Mesendoderm (in vitro differentiated cells): ENCODE measurements at regions not wholly inside any gene's neighbourhood (a gene's known extent, or its start where the extent isn't known, plus 50 kb on each side); places are given as distances from the start of the nearest gene placed in this dataset.

Source experiments
- DNase-seq: peaks from one replicate; pipeline ENCODE4 v3.0.0; 2013
- H2AK5ac ChIP-seq: 2 replicates; pipeline ENCODE4 v1.6.1; 2013; ENCODE audit warnings: low read length, inconsistent platforms
- H2BK120ac ChIP-seq: 2 replicates; pipeline ENCODE4 v1.6.1; 2013; ENCODE audit warnings: low read depth, mild to moderate bottlenecking, low read length, moderate library complexity, mixed read lengths
- H2BK15ac ChIP-seq: replicated peaks from 2 replicates; pipeline ENCODE4 v1.6.1; 2013; ENCODE audit warnings: low read depth, mild to moderate bottlenecking, moderate library complexity
- H2BK5ac ChIP-seq: 2 replicates; pipeline ENCODE4 v1.6.1; 2013; ENCODE audit warnings: low read length, inconsistent platforms
- H3K18ac ChIP-seq: 2 replicates; pipeline ENCODE4 v1.6.1; 2013; ENCODE audit warnings: mild to moderate bottlenecking, low read length, mixed read lengths
- H3K23ac ChIP-seq: one replicate; pipeline ENCODE4 v1.6.1; 2013; ENCODE audit warnings: low read length
- H3K27ac ChIP-seq: 2 replicates; pipeline ENCODE4 v1.5.1; 2013; ENCODE audit warnings: low read depth, mild to moderate bottlenecking, inconsistent platforms, low read length, moderate library complexity
- H3K27me3 ChIP-seq: 2 replicates; pipeline ENCODE4 v1.6.1; 2013; ENCODE audit warnings: low read length, control low read depth, mild to moderate bottlenecking, inconsistent platforms; ENCODE audit not compliant: insufficient read depth, poor library complexity
- H3K36me3 ChIP-seq: 2 replicates; pipeline ENCODE4 v1.6.1; 2013; ENCODE audit warnings: low read length, inconsistent platforms; ENCODE audit not compliant: control insufficient read depth, insufficient read depth
- H3K4ac ChIP-seq: one replicate; pipeline ENCODE4 v1.6.1; 2013; ENCODE audit warnings: low read depth, mild to moderate bottlenecking, low read length, moderate library complexity
- H3K4me1 ChIP-seq: 2 replicates; pipeline ENCODE4 v1.6.1; 2013; ENCODE audit warnings: low read depth, low read length, inconsistent platforms; ENCODE audit not compliant: control insufficient read depth
- H3K4me2 ChIP-seq: 2 replicates; pipeline ENCODE4 v1.6.1; 2013; ENCODE audit warnings: low read length
- H3K4me3 ChIP-seq: 2 replicates; pipeline ENCODE4 v1.5.1; 2013; ENCODE audit warnings: mild to moderate bottlenecking, low read length
- H3K56ac ChIP-seq: one replicate; pipeline ENCODE4 v1.6.1; 2013; ENCODE audit warnings: low read length
- H3K79me1 ChIP-seq: 2 replicates; pipeline ENCODE4 v1.6.1; 2013; ENCODE audit warnings: low read length, inconsistent platforms
- H3K79me2 ChIP-seq: 2 replicates; pipeline ENCODE4 v1.6.1; 2013; ENCODE audit warnings: mild to moderate bottlenecking, low read length; ENCODE audit not compliant: control insufficient read depth, insufficient read depth
- H3K9ac ChIP-seq: 2 replicates; pipeline ENCODE4 v1.6.1; 2013; ENCODE audit warnings: low read length, inconsistent platforms
- H4K5ac ChIP-seq: one replicate; pipeline ENCODE4 v1.6.1; 2013; ENCODE audit warnings: low read length
- H4K8ac ChIP-seq: one replicate; pipeline ENCODE4 v1.6.1; 2013; ENCODE audit warnings: low read depth, mild to moderate bottlenecking, control low read depth, low read length, moderate library complexity
- WGBS: extraction: QIAGEN DNeasy Blood & Tissue Kit; methylation state at CpG from one replicate; pipeline ENCODE4 v1.1.7; 2013; ENCODE audit warnings: low lambda C conversion rate, missing lambda C conversion rate; ENCODE audit not compliant: insufficient coverage; ENCODE audit errors: extremely low coverage; 5-methylcytosine and 5-hydroxymethylcytosine counted together

DNA sequence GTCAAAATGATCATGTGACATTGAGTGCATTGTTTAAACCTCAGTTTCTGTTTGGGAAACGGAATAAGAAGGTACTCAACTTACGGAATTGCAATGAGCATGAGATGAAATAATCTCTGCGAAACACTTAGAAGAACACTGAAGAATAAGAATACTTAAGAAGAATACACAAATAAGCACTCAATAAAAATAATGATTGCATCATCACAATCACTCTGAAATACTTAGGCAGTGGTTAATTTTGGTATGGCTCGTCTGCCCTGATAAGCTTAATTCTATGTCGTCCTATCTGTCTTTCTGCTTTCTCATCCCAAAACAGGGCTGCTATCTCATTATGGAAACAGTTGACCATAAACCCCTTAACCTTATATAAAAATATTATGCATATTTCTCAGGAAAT, 823.6 kb downstream of the DIAPH3 start:
- Histone ChIP-seq H2BK15ac (no peak overlapping the region), H2BK120ac (no peak overlapping the region), H2AK5ac (no peak overlapping the region), H3K27ac (no peak overlapping the region), H3K36me3 (no peaks in the 10 kb centered on the region), H3K4me1 (no peaks in the 10 kb centered on the region), H4K5ac (no peak overlapping the region), H4K8ac (no peak overlapping the region), H3K18ac (no peak overlapping the region), H2BK5ac (no peak overlapping the region), H3K56ac (no peak overlapping the region), H3K4me2 (no peak overlapping the region), H3K23ac (no peak overlapping the region), H3K27me3 (no peaks in the 10 kb centered on the region), H3K4me3 (no peak overlapping the region), H3K9ac (no peak overlapping the region), H3K4ac (no peak overlapping the region), H3K79me1 (no peaks in the 10 kb centered on the region), H3K79me2 (no peaks in the 10 kb centered on the region)
- no CpG with 5 or more reads among the region's 5 CpGs for WGBS
- no peak for DNase-seq

DNA sequence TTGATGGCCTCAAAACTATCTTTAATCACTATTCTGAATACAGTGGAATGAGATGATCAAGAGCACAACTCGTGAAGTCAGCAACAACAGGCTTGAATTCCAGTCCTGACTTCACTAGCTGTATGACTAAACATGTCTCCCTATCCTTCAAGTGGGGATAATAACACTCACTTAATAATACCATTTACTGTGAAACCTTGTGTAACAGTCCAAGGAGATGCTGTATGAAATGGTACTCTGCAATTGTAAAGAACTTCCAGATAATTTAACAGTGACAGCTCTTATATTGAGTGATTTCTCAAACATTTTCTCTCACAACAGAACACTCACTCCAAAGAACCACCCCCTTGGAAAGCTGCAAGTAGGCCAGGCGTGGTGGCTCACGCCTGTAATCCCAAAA, 823.1 kb downstream of the DIAPH3 start:
- Histone ChIP-seq H3K79me1 (no peaks in the 10 kb centered on the region), H3K4me3 (no peak overlapping the region), H2BK5ac (no peak overlapping the region), H3K23ac (no peak overlapping the region), H3K4me1 (no peaks in the 10 kb centered on the region), H3K4me2 (no peak overlapping the region), H3K27ac (no peak overlapping the region), H2BK120ac (no peak overlapping the region), H2AK5ac (no peak overlapping the region), H3K18ac (no peak overlapping the region), H3K9ac (no peak overlapping the region), H3K4ac (no peak overlapping the region), H4K5ac (no peak overlapping the region), H3K79me2 (no peaks in the 10 kb centered on the region), H3K27me3 (no peaks in the 10 kb centered on the region), H3K36me3 (no peaks in the 10 kb centered on the region), H3K56ac (no peak overlapping the region), H2BK15ac (no peak overlapping the region), H4K8ac (no peak overlapping the region)
- WGBS: no CpG with 5 or more reads among the region's 3 CpGs
- no peak for DNase-seq

DNA sequence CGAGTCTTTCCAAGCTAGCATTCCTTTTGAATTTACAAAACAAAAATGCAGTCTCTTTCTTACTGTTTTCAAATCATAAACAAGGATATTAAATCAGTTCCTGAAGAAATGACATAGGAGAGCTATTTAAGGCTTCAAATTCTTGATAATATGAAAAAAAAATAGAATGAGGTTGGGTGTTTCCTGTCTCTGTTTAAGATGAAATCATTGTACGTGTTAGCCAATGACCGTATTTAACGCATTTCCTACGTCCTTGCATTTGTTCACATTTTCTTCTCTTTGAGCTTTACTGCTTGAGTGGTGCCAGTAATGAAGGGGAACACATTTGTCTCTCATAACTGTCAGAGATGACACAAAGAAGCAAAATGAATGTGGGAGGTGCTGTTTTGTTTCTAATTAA, 821.3 kb downstream of the DIAPH3 start:
- Histone ChIP-seq H3K4me1 (no peaks in the 10 kb centered on the region), H3K27ac (no peak overlapping the region), H3K56ac (no peak overlapping the region), H4K5ac (no peak overlapping the region), H3K4ac (no peak overlapping the region), H3K79me2 (no peaks in the 10 kb centered on the region), H3K79me1 (no peaks in the 10 kb centered on the region), H3K4me2 (no peak overlapping the region), H3K36me3 (no peaks in the 10 kb centered on the region), H4K8ac (no peak overlapping the region), H3K9ac (no peak overlapping the region), H2AK5ac (no peak overlapping the region), H3K4me3 (no peak overlapping the region), H2BK120ac (no peak overlapping the region), H2BK5ac (no peak overlapping the region), H2BK15ac (no peak overlapping the region), H3K27me3 (no peaks in the 10 kb centered on the region), H3K23ac (no peak overlapping the region), H3K18ac (no peak overlapping the region)
- no peak for DNase-seq
- WGBS: no CpG with 5 or more reads among the region's 5 CpGs

DNA sequence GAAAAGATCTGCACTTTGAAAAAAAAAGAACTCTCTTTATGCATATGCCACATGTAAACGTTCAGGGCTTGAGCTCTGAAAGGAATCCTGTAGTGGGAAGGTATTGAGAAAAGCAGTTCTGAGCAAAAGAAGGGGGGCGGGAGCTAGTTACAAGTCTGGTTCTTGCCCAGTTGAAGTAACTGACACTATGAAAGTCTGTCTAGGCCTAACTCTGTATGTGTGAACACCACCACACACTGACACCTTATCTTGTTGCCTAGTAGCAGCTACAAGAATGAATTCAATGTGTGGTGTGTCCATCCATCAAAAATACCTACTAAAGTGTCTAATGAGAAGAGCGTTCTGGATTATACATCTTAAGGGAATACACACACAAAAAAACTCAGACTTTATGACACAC, 820.6 kb downstream of the DIAPH3 start:
- H2BK120ac ChIP-seq: no peak overlapping the region
- no CpG with 5 or more reads among the region's 3 CpGs for WGBS

DNA sequence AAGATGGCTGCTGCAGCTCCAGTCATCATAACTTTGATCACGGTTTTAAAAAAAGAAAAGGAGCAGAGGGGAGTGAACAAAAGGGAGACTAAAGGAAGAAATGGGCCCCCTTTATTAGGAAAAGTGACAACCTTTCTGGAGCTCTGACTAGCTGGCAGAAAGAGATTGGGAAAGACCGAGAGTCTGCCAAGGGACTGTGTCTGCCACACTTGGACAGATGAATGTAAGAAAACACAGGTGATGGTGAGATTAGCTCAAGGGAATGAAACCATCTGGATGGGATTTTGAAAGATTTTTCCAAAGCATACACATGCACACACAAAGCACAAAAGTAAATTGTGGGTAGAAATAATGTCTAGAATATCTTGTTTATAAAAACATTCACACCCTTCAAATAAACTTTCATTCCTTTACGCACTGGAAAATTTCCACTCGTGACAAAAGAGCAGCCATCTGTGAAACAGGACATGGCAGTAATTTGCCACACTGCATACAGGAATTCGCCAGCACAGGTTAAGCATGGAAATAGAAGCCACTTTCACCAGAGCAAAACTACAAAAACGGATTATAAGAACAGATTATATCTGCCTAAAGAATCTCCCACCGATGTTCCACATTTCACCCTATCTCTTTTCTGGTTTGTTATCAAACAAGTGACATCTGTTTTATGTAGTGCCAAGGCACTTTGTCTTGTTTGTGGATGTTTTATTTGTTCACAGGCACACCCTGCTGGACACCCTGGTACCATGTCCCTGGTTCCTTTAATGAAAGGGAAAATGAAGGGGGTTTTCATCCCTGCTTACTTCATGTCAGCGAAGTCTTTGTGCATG, 819.5 kb downstream of the DIAPH3 start:
- Histone ChIP-seq H2BK15ac (no peak overlapping the region), H4K5ac (no peak overlapping the region), H2AK5ac (no peak overlapping the region), H3K9ac (no peak overlapping the region), H3K4me2 (no peak overlapping the region), H3K4me3 (no peak overlapping the region), H2BK120ac (no peak overlapping the region), H3K18ac (no peak overlapping the region), H3K27me3 (no peaks in the 10 kb centered on the region), H3K79me1 (no peaks in the 10 kb centered on the region), H3K36me3 (no peaks in the 10 kb centered on the region), H3K27ac (no peak overlapping the region), H3K23ac (no peak overlapping the region), H3K4me1 (no peaks in the 10 kb centered on the region), H3K4ac (no peak overlapping the region), H4K8ac (no peak overlapping the region), H3K56ac (no peak overlapping the region), H2BK5ac (no peak overlapping the region), H3K79me2 (no peaks in the 10 kb centered on the region)
- DNase-seq: no peak
- WGBS: no CpG with 5 or more reads among the region's 8 CpGs

More for the DNA sequence above, 820.6 kb downstream of the DIAPH3 start:
- no peak overlapping the region for H2BK5ac ChIP-seq
- H2AK5ac ChIP-seq: no peak overlapping the region
- no peaks in the 10 kb centered on the region for H3K27me3 ChIP-seq
- no peak overlapping the region for H3K23ac ChIP-seq
- no peaks in the 10 kb centered on the region for H3K79me2 ChIP-seq
- no peak for DNase-seq
- H2BK15ac ChIP-seq: no peak overlapping the region
- H3K9ac ChIP-seq: no peak overlapping the region
- H3K27ac ChIP-seq: no peak overlapping the region
- no peak overlapping the region for H4K8ac ChIP-seq
- no peak overlapping the region for H3K4me2 ChIP-seq
- no peak overlapping the region for H3K18ac ChIP-seq
- H3K79me1 ChIP-seq: no peaks in the 10 kb centered on the region
- H3K56ac ChIP-seq: no peak overlapping the region
- H3K4me3 ChIP-seq: no peak overlapping the region
- H3K36me3 ChIP-seq: no peaks in the 10 kb centered on the region
- H3K4ac ChIP-seq: no peak overlapping the region
- no peaks in the 10 kb centered on the region for H3K4me1 ChIP-seq
- no peak overlapping the region for H4K5ac ChIP-seq

DNA sequence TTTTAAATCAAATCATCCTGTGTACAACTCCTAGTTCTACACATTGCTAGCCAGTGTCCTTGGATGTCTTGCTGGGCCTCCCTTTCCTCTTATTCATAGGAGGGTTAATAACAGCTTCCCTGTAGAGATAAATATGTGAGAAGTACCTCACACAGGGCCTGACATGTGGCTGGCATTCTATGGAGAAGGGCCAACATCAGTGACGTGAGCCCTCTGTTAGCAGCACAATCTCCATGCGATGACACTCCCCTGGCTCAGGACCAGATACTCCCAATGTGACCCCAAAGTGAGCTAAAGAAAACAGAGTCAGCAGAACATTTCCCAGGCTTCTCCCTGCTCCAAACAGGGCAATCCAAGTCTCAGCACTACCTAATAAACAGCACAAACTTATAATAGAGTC, 818.4 kb downstream of the DIAPH3 start:
- Histone ChIP-seq H3K79me2 (no peaks in the 10 kb centered on the region), H2BK120ac (no peak overlapping the region), H3K36me3 (no peaks in the 10 kb centered on the region), H3K27me3 (no peaks in the 10 kb centered on the region), H4K5ac (no peak overlapping the region), H2BK15ac (no peak overlapping the region), H3K56ac (peak overlapping the region; percentile 27), H3K4me1 (no peaks in the 10 kb centered on the region), H3K9ac (no peak overlapping the region), H3K4ac (peak overlapping the region; percentile 43), H3K79me1 (no peaks in the 10 kb centered on the region), H3K4me2 (no peak overlapping the region), H2AK5ac (peak overlapping the region; percentile 34), H3K4me3 (no peak overlapping the region), H2BK5ac (no peak overlapping the region), H3K18ac (no peak overlapping the region), H3K23ac (no peak overlapping the region), H4K8ac (no peak overlapping the region), H3K27ac (no peak overlapping the region)
- no CpG with 5 or more reads among the region's 2 CpGs for WGBS
- DNase-seq: no peak
